Upper lobe of right lung (tissue), 1 donor: ENCODE measurements at regions not wholly inside any gene's neighbourhood (a gene's known extent, or its start where the extent isn't known, plus 50 kb on each side); places are given as distances from the start of the nearest gene placed in this dataset.

Experiments used
- ATAC-seq: fragments of 200-7000 bp; cut with Tn5 transposase; one replicate; pipeline ENCODE4 v1.9.1; 2020; ENCODE audit warnings: mild to moderate bottlenecking, moderate library complexity
- DNase-seq: peaks from one replicate; pipeline ENCODE4 v3.0.0-alpha.2; 2020
- H3K27ac ChIP-seq: fragments of 200-600 bp; one replicate; pipeline ENCODE4 v1.8.0; 2022
- H3K27me3 ChIP-seq: fragments of 200-600 bp; one replicate; pipeline ENCODE4 v1.8.0; 2022; ENCODE audit warnings: mild to moderate bottlenecking
- H3K36me3 ChIP-seq: fragments of 200-600 bp; one replicate; pipeline ENCODE4 v1.8.0; 2022
- H3K4me1 ChIP-seq: fragments of 200-600 bp; one replicate; pipeline ENCODE4 v1.8.0; 2022
- H3K4me3 ChIP-seq: fragments of 200-600 bp; one replicate; pipeline ENCODE4 v1.8.0; 2022; ENCODE audit warnings: mild to moderate bottlenecking
- H3K9me3 ChIP-seq: fragments of 200-600 bp; one replicate; pipeline ENCODE4 v1.8.0; 2022
- intact Hi-C: fragments of 100-400 bp; cut with DNase I; formaldehyde crosslinking; loops from one replicate; pipeline ENCODE4 v1.11.0; 2022
- TF ChIP-seq, protein P1 (sequence below): fragments of 200-600 bp; IDR thresholded peaks from one replicate; pipeline ENCODE4 v1.8.0; 2022; ENCODE audit warnings: antibody characterized with exemption
- donor health status: DM: no; HTN: yes; CAD: no; lungs with severe emphysema.

DNA sequence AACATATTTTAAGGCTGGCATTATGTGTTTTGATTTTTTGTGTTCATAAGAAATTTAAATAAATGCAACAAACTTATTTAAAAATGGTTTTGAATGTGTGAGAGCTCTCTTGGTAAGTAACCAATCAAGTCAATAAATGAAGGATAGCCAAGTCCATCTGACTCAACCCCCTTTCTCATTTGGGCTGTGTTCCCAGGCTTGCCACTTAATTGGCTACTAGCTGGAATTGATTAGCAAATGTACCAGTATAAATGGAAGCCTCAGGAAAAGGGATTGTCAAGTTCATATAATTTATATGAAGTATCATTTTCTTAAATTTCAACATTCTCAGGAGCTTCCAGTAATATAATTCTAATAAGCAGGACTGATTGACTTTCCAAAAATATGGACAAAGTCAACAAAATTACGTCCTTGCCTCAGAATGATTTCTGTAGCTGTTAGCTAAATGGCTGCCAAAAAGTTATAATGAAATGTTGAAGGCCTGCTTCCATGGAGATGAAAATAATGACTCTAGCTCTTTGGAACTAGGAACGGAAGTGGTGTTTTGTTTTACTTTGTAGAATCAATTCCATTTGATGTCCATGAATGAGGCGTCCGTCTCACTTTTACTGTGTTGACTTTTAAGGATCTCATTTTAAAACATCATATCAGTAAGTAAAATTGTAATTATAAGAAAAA is 614.9 kb downstream of the CDH26 start:
- DNase-seq (no peak), ATAC-seq (no peak)
- H3K4me1 ChIP-seq: no peaks in the 10 kb centered on the region
- H3K9me3 ChIP-seq: no peaks in the 10 kb centered on the region
- intact Hi-C loops: no loop called here
- H3K4me3 ChIP-seq: no peak overlapping the region
- TF ChIP-seq, protein P1, sequence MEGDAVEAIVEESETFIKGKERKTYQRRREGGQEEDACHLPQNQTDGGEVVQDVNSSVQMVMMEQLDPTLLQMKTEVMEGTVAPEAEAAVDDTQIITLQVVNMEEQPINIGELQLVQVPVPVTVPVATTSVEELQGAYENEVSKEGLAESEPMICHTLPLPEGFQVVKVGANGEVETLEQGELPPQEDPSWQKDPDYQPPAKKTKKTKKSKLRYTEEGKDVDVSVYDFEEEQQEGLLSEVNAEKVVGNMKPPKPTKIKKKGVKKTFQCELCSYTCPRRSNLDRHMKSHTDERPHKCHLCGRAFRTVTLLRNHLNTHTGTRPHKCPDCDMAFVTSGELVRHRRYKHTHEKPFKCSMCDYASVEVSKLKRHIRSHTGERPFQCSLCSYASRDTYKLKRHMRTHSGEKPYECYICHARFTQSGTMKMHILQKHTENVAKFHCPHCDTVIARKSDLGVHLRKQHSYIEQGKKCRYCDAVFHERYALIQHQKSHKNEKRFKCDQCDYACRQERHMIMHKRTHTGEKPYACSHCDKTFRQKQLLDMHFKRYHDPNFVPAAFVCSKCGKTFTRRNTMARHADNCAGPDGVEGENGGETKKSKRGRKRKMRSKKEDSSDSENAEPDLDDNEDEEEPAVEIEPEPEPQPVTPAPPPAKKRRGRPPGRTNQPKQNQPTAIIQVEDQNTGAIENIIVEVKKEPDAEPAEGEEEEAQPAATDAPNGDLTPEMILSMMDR: no peak
- no peaks in the 10 kb centered on the region for H3K36me3 ChIP-seq
- H3K27ac ChIP-seq: no peak overlapping the region
- no peaks in the 10 kb centered on the region for H3K27me3 ChIP-seq

DNA sequence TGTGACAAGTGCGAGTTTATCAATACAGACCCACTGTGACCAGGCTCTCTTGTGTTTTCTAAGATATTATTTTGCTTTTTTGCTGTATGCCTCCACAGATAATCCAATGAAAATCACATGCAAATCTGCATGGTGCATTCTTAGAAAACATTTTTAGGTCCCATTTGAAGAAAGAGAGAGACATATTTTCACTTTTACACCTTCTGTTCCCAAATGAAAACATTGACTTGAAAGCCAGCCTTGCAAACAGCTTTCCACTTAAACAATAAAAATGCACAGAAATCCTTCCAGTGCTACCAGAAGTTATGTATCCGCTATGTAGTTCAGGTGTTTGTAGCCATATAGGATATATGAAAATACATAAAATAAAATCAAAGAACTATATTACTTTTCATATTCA is 618.0 kb downstream of the CDH26 start:
- no peaks in the 10 kb centered on the region for H3K27me3 ChIP-seq
- H3K9me3 ChIP-seq: no peaks in the 10 kb centered on the region
- DNase-seq (no peak), ATAC-seq (no peak)
- no peaks in the 10 kb centered on the region for H3K4me1 ChIP-seq
- intact Hi-C loops: no loop called here
- H3K4me3 ChIP-seq: no peak overlapping the region
- H3K36me3 ChIP-seq: no peaks in the 10 kb centered on the region
- TF ChIP-seq, protein P1: no peak
- H3K27ac ChIP-seq: no peak overlapping the region

DNA sequence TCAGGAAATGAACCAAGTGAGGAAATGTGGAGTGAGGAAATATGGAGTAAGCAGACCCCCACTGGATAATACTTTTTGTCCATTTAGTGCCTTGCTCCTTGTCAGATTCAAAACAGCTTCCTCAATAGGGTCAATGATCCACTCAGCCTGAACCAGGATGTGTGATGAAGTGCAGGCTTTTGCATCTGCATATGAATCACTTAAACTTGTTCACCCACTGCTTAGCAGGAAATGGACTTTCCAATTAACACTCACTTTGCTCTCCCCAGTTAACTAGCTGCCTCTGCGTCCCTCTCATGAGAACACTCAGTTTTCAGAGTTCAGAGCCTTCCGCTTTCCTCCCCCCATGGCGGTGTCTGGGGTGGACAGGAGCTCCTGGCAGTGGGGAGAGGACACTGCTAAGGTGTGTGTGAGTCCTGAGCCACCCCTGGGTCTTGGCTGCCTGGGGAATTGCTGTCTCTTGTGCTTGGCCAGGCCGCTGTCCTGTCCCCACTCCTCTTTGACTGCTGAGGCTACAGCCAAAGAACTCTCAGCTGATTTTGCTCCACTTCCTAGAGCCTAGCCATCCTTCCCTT is 621.8 kb downstream of the CDH26 start:
- DNase-seq: no peak
- TF ChIP-seq, protein P1: no peak
- intact Hi-C loops: no loop called here
- H3K27me3 ChIP-seq: no peaks in the 10 kb centered on the region
- no peak overlapping the region for H3K27ac ChIP-seq
- H3K4me3 ChIP-seq: no peak overlapping the region
- no peaks in the 10 kb centered on the region for H3K36me3 ChIP-seq
- ATAC-seq: no peak
- no peaks in the 10 kb centered on the region for H3K9me3 ChIP-seq
- no peaks in the 10 kb centered on the region for H3K4me1 ChIP-seq

DNA sequence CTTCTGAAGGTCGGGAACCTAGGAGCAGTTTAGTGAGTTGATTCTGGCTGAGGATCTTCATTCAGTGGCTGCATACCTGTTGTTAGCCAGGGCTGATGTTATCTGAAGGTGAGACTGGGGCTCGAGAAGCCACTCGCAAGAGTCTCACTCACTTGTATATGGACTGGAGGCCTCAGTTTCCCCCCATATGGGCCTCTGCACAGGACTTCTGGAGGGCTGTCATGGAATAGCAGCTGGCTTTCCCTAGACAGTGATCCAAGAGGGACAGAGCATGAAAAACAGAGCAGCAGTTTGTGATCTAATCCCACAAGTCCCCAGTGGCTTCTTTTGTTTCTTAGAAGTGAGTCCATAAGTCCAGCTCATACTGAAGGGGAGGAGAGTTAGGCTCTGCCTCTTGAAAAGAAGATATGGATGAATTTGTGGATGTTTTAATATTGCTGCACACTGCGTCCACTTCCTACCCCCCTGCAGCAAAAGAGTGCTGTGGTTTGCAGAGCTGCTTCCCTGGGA is 623.4 kb downstream of the CDH26 start:
- no peaks in the 10 kb centered on the region for H3K27me3 ChIP-seq
- DNase-seq: no peak
- TF ChIP-seq, protein P1: no peak
- H3K9me3 ChIP-seq: no peaks in the 10 kb centered on the region
- no peak overlapping the region for H3K4me3 ChIP-seq
- no peaks in the 10 kb centered on the region for H3K36me3 ChIP-seq
- ATAC-seq: no peak
- H3K27ac ChIP-seq: no peak overlapping the region
- intact Hi-C loops: no loop called here
- H3K4me1 ChIP-seq: no peaks in the 10 kb centered on the region

DNA sequence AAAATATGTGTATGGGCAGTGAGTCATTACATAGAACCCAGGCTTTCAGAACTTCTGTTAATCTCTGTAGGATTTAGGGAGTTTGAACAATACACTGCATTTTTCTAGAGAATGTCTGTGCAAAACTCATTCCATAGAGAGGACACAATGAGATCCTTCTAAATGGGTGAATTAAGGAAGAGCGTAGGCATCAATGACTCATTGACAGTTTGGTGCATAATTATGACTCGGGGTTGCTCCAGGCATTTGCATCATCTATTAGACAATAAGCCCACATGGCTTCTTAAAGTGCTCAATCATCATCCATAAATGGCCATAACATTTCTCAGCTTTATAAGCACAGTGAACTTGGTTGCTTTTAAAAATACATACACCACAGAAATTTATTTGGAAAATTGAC is 625.5 kb downstream of the CDH26 start:
- no peak for DNase-seq
- TF ChIP-seq, protein P1: no peak
- Histone ChIP-seq H3K4me1 (no peaks in the 10 kb centered on the region), H3K36me3 (no peaks in the 10 kb centered on the region), H3K27ac (no peak overlapping the region), H3K4me3 (no peak overlapping the region), H3K27me3 (no peaks in the 10 kb centered on the region), H3K9me3 (no peaks in the 10 kb centered on the region)
- ATAC-seq: no peak
- intact Hi-C loops: no loop called here
